Stromal cell of bone marrow (primary cell): ENCODE measurements at regions not wholly inside any gene's neighbourhood (a gene's known extent, or its start where the extent isn't known, plus 50 kb on each side); places are given as distances from the start of the nearest gene placed in this dataset.
"Not testable (repeated sequence)": the region's sequence is repeated elsewhere in the genome, so short reads cannot be mapped to it uniquely, and the experiment has no call there.

Source experiments
- DNase-seq: peaks from one replicate; pipeline ENCODE4 v3.0.0-alpha.2; 2012; ENCODE audit warnings: low read depth

- peak; percentile 7 for DNase-seq
Observed at GRCh38 chr17:56690441-56691291, 97.2 kb downstream of the NOG start.

DNA sequence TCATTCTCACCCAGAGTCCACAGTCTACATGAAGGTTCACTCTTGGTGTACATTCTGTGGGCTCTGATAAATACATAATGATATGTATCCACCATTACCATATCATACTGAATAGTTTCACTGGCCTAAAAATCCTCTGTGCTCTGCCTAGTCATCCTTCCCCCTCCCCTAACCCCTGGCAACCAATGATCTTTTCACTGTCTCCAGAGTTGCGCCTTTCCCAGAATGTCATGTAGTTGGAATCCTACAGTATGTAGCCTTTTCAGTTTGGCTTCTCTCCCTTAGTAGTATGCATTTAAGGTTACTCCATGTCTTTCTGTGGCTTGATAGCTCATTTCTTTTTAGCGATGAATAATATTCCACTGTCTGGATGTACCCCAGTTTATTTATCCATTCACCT lies 101.3 kb downstream of the NOG start:
- no peak for DNase-seq

DNA sequence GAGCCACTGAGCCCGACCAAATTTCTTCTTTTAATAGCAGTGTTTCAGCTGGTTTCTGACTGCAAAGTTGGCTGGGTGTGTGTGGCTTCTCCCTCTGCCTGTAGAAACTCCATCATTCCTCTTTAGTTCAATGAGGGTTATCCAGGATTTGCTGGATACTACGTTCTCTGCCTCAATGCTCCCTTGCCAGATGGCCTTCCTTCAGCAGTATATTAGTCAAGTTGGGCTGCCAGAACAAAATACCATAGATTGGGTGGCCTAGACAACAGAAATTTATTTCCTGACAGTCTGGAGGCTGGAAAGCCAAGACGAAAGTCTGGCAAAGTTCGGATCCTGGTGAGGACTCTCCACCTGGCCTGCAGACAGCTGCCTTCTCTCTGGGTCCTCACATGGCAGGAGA lies 103.7 kb downstream of the NOG start:
- DNase-seq = no peak

- DNase-seq = peak; percentile 74
Observed at GRCh38 chr17:56699186-56699894, 105.8 kb downstream of the NOG start.

DNA sequence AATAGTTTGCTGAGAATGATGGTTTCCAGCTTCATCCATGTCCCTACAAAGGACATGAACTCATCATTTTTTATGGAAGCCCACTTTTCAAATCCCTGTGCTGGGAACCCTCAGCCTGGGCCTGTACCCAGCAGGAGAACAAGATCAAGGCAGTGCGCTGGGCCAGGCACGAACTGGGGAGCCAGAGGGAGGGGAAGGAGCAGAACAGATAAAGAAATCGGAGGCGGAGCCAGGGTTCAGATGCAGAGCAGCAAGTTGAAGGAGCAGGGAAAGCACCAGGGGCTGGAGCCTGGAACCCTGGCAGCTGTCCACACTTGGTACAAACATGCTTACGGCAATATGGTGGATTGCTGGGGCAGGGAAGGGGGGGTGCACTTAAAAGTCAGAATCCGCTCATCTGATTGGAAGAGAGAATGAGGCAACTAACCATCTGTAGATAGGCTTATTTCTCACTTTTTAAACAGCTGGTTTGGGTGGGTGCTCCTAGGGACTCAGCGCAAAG lies 107.5 kb downstream of the NOG start:
- DNase-seq = no peak

DNA sequence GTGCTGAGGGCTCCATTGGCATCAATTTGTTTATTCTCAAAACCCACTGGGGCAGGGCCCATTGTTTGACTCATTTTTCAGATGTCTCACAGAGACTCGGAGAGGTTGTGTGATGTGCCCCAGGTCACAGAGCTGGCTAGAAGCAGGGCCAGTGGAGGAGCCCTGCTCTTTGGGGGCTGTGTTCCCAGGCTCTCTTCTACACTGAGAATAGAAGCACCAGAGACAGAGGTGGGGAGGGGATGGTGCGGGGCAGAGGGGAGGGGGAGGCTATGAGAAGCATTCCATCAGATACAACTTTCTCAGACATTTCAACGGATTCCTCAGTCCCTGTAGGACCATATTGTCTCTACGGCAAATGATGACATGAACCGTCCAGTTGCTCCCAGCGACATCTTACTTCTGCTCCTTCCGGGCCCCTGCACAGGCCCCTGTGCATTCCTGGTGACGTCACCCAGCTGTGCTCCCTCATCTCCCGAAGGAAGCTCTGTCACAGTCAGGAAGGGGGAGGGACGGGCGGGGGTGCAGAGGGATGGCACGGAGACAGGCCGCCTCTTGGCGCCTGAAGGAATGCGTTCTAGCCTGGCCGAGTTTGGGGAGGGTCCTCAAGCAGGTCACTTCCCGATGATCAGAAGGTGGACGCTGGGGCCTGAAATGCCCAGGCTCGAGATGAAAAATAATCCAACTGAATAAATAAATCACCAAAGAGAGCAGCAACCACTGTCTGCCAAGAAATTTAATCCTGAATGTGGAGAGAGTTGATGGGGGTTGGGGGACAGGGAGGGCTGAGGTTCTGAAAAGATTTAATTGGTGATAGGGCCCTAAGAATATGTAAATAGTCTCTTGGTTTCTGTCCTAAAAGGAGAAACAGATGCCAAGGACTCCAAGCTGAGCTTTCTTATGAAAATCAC lies 114.1 kb downstream of the NOG start:
- DNase-seq = no peak

DNA sequence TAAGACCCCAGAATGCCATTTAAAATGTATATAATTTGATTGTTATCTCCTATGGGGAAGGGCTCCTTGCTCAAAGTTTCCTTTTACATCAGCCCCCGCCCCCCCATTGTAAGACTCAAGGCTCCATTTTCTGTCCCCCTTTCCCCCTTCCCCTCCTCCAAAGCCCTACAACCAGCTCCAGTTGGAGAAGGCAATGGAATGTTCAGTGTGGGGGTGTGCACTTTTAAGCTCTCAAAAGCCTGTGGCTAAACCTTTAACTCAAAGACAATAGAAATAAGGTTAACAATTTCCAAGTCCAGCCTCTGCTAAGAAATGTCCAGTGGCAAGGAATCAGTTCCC lies 114.7 kb downstream of the NOG start:
- DNase-seq = no peak

DNA sequence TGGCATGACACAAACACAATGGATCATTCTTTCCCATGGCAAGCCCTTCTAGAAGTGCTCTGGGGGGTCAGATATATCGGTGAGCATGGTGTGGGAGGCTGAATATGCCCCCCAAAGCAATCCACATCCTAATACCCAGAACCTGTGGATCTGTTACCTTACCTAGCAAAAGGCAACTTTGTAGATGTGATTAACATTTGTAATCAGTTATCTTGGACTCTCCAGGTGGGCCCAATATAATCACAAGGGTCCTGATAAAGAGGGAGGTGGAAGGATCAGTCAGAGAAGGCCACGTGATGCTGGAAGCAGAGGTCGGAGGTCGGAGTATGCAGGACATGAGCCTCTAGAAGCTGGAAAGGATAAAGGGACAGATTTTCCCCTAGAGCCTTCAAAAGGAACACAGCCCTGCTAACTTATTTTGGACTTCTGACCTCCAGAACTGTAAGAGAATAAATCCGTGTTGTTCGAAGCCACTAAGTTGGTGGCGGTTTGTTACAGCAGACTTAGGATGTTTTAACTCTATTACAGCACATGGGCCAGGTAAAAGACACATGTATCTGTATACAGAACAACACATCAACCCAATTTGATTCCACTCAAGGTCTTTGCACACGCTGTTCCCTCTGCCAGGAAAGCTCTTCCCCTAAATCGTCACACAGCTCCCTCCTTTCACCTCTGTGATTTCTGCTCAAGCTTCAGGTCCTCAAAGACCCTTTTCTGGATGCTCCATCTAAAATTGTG lies 115.3 kb downstream of the NOG start:
- DNase-seq = no peak

DNA sequence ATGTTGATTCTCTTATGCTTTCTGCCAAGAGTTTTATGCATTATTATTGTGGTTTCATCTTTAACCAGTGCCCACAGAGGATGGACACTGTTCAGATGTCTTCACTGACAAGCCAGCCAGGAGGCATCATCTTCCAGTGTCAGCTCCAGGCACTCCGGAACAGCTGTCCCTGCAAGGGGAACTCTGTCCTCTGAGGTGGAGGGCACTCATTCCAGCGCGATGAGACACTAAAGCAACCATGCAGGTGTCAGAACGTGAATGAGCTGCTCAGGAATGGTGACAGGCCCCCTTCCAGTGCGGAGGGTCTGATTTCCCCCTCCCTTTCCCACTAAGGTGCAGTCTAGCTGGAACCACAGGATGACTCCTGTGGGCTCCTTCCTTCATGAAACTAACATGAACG lies 117.5 kb downstream of the NOG start:
- DNase-seq = no peak

DNA sequence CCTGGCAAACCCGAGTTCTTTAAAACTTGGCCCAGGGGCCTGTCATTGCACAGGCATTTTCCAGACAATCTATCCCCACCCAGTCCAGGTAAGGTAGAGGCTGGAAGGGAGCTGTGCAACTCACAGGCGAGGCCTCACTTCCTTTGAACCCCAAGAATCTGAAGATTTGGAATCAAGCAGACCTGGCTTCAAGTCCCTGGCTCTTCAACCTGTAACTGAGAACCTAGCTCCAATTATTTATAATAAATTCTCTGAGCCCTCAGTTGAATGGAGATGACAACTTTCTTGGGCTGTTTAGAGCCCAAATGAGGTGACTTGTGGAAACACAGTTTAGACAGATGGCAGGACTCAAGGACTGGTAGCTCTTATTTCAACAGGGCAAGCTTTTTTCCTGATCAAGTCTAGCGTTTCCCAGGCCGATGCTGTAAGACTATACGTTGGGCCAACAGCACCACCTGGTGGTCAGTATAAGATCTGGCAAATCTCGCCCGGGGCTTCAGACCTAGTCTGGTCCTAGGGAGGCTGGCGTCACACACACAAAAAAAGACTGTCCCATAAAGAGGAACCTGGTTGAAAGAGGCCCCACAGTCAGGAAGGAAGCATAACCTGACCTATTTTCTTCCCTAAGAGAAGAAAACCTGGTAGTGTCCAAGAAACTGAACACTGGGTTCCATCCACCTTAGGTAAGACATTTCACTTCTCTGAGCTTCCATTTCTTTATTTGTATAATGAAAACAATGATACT lies 117.9 kb downstream of the C17orf67 start:
- peak; percentile 67 for DNase-seq

DNA sequence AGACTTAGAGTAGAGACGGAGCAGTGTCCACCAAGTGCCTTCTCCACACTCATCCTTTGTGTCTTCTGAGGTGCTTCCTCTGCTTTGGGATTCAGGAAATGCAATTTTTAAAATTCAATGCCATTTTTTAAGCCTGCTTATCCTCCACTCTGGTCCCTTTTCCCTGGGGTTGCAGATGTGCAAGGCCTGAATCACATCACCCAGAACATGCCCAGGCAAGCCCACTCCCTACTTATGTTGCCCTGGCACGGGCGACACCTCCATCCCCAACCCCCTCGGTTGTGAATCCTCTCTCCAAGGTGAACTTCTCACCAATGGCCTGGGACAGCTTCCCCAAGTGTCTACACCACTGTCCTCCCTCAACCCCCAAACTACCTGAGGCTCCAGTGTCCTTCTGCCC lies 116.2 kb downstream of the C17orf67 start:
- no peak for DNase-seq

GRCh38 chr17:56718515-56718914 lies 115.2 kb downstream of the C17orf67 start:
- no peak for DNase-seq

- no peak for DNase-seq
Observed at GRCh38 chr17:56723421-56723820, 110.3 kb downstream of the C17orf67 start.

- no peak for DNase-seq
Observed at GRCh38 chr17:56724664-56725063, 109.1 kb downstream of the C17orf67 start.

GRCh38 chr17:56725144-56725543 lies 108.6 kb downstream of the C17orf67 start:
- no peak for DNase-seq

DNA sequence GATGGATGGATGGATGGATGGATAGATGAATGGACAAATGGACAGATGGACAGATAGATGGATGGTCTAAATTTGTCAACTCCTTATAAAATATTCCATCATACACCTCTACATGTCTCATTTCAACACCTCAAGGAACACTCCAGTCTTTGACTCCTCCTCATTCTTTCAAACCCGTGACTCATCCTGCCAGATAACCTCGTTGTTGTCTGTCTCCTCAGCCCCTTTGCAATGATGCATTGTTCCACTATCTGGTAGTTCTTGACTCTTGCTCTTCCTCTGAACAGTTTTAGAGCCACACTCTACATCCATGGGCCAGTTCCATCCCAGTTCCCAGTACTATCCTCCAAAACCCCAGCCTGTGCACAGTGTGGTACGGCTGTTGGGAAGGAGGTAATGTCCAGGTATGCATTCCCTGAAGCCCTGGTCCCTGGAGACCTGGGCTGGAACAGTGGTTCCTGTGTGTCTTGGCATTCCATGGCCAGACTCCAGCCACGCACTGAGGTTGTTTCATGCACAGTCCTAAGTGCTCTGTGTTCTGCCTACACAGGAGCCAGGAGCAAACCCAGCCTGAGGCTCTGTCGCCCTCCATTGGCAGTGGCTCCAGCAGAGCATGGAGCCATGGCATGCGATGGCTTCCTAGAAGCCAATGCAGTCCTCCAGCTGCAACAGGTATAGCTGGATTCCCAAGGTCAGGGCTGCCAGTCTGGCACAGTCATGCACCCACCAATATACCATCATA lies 105.7 kb downstream of the C17orf67 start:
- DNase-seq = no peak

DNA sequence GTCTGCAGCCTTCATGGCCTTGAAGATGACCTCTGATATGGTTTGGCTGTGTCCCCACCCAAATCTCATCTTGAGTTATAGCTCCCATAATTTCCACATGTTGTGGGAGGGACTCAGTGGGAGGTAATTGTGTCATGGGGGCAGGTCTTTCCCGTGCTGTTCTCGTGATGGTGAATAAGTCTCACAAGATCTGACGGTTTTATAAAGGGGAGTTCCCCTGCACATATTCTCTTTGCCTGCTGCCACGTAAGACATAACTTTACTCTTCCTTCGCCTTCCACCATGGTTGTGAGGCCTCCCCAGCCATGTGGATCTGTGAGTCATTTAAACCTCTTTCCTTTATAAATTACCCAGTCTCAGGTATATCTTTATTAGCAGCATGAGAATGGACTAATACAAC lies 102.6 kb downstream of the C17orf67 start:
- not testable (repeated sequence) for DNase-seq

GRCh38 chr17:56733833-56734232 lies 99.9 kb downstream of the C17orf67 start:
- no peak for DNase-seq

DNA sequence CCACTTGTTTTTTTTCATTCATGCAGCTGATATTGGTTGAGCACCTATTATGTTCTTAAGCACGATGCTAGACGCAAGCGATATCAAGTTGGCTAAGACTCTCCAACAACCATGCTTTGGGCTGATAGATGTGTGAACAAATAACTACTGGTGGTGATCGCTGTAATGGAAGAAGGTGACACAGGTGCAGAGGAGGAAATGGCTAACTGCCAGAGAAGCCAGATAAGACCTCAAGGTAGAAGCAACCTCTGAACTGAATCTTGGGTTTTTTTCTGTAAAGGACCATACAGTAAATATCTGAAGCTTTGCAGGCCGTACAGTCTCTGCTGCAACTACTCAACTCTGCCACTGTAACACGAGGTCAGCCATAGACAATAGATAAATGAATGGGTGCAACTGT lies 97.9 kb downstream of the C17orf67 start:
- DNase-seq = no peak
